Astrocyte of the hippocampus (primary cell): ENCODE measurements at regions not wholly inside any gene's neighbourhood (a gene's known extent, or its start where the extent isn't known, plus 50 kb on each side); places are given as distances from the start of the nearest gene placed in this dataset.
"Not testable (repeated sequence)": the region's sequence is repeated elsewhere in the genome, so short reads cannot be mapped to it uniquely, and the experiment has no call there.

Experiments used
- DNase-seq: peaks from one replicate; pipeline ENCODE4 v3.0.0; 2011; ENCODE audit warnings: low read depth, low spot score

DNA sequence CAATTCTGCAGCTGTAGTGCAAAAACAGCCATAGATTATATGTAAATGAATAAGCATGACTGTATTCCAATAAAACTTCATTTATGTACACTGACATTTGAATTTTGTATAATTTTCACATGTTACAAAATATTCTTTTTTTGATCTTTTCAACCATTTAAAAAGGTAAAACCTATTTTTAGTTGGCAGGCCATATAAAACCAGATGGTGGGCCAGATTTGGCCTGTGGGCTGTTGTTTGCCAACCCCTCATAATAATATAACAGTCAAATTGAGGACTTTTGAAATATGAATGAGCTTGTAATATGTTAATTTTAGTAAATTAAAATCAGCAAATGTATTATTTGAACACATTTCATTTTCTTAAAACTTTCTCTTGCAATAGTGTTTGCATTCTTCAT lies 913.4 kb downstream of the TLE1 start:
- DNase-seq: no peak

DNA sequence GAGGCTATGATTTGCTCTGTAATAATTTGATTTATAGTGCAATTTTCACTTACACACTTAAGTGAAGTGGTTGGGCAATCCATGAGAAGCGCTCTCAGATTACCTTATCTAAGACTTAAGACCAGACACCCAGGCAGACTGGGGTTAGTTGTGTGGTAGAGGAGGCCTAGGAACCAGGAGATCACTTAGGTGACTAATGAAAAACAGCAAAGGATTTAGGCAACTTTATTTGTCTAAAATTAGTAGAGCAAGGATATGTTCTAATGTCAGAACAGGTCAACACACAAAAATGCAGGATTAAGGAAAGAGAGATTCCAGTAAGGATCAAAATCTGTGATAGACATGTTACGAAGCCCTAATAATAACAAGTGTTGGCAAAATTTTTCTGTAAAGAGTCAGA lies 913.8 kb downstream of the TLE1 start:
- DNase-seq: no peak

DNA sequence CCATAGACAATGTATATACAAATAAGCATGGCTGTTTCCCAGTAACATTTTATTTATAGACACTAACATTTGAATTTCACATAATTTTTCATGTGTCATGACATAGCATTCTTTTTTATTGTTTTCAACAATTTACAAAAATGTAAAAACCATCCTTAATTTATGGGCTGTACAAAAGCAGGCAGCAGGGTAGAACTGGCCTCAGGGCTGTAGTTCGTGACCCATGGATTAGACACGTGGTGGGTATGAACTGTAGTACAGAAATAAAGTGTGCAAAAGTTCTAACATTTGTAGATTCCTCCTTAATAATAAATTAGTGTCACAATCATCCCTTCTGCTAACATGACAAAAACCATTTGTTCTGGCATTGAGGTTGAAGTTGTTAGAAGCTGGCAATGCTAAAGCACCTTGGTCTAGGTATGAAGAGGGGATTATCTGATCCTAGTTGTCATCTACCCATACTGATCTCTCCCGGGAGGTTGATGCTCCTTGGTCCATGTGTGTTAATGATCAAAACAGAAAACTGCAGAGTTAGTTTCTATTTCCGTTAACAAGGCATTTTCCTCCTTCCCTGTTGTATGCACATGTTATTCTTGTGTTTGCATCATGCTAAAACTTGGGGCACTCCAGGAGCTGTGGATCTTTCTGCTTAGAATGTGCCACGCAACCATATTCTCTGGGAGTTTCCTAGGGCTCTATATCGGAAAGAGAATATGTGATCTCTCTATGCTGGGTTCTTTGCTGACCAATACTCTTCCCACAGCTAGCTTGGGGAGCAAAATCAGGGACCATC lies 917.6 kb downstream of the TLE1 start:
- no peak for DNase-seq

GRCh38 chr9:80763536-80763935 lies 925.8 kb downstream of the TLE1 start:
- DNase-seq: no peak

DNA sequence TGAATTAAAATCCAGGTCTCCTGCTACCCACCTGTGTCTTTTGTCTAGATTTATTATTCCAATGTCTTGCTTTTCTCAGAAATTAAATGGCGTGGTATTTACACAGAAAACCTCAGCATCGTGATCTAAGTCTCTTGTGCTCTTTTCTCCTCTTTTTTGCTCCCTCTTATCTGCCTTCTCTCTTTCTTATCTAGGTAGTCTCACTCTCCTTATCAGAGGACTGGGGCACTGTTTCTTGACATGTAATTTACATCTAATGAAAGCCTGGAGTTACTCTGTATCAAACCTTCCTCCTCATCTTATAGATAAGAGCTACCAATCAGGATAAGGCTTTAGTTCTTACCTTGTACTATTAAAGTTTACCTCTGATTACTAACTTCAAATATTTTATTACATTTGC lies 933.8 kb downstream of the TLE1 start:
- no peak for DNase-seq

GRCh38 chr9:80747056-80747455 lies 942.3 kb downstream of the TLE1 start:
- not testable (repeated sequence) for DNase-seq

- DNase-seq: no peak
Measured at GRCh38 chr9:80732506-80732905, 956.8 kb downstream of the TLE1 start.

DNA sequence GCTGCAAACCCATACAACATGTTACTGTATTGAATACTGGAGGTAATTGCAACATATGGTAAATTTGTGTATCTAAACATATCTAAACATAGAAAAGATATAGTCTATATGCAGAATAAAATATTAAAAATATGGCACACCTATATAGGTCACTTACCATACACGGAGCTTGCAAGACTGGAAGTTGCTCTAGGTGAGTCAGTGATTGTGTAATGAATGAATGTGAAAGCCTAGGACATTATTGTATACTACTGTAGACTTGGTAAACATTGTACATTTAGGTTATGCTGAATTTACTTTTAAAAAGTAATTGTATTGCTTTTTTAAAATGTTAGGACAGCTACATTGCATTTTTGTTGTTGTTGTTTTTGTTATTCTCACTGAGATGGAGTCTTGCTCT lies 968.8 kb downstream of the TLE1 start:
- DNase-seq: no peak

- DNase-seq: peak; percentile 32
Measured at GRCh38 chr9:80707120-80707519, 982.2 kb downstream of the TLE1 start.

DNA sequence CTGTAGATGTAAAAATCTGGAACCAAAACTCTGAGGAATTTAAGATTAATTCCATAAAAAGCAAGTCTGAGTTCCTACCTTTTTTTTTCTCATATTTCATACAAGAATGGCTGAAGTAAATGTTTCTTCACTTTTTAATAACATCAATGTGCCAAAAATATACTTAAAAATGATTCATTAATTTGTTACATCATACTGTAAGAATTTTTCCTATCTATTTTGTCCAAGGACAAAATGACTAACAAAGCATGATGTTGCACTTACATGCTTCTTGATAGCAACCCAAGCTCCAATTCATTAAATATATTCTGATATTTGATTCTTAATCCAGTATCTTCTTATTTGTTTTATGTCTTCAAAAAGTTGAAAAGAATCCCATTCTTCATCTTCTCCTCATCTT lies 988.3 kb downstream of the TLE1 start:
- no peak for DNase-seq

DNA sequence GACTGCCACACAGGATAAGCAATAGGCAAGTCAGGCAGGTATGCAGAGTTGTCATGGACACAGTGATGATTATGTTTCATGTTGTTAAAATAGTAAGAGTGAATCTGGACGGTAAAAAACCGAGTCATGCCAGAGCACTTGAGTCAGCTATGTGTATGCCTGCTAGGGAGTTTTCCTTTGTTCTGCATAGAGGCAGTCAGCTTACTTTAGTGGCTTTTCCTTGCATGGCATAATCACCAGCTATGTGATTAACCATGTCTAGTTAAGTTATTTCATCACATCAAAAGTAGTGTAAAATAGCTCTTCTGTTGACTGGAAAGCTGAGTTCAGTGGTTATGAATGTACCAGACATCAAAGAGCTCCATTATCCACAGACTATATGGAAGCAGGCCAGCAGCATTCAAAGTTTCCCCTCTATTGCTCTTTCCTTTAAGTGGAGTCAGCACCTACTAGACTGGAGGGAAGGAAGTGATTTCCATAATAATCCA lies 989.8 kb downstream of the TLE1 start:
- DNase-seq: peak; percentile 96

- DNase-seq: no peak
Measured at GRCh38 chr9:80698725-80699410, 990.5 kb downstream of the TLE1 start.

DNA sequence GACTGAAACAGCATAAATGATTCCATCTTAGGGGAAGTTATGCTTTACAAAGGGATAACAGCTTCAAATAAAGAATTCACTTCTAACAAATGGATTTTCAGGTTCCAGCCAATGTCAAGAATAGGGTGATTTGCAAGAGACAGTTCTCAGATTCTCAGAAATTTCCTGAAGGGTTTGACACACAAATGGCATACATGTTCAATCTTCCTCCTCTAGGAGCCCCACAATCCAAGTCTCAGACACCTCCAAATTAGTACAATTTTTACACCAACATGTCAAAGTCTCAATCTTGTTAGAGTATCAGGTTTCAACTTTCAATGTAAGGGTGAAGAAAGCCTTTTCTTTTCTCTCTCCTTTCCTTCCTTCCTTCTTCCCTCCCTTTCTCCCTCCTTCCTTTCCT lies 996.6 kb downstream of the TLE1 start:
- no peak for DNase-seq

- peak; percentile 34 for DNase-seq
Measured at GRCh38 chr9:80691229-80691628, 998.1 kb downstream of the TLE1 start.

DNA sequence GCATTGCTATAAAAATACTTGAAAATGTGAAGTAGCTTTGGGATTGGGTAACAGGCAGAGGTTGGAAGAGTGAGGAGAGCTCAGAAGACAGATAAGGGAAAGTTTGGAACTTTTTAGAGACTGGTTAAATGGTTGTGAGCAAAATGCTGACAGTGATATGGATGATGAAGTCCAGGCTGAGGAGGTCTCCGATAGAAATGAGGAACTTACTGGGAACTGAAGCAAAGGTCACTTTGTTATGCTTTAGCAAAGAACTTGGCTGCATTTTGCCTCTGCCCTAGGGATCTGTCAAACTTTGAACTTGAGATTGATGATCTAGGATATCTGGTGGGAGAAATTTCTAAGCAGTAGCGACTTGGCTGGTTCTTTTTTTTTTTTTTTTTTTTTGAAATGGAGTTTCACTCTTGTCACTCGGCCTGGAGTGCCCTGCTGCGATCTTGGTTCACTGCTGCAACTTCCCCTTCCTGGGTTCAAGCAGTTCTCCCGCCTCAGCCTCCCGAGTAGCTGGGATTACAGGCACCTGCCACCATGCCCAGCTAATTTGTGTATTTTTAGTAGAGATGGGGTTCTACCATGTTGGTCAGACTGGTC lies 998.9 kb downstream of the TLE1 start:
- no peak for DNase-seq

GRCh38 chr9:80679916-80680315 lies 1009.4 kb downstream of the TLE1 start:
- no peak for DNase-seq

GRCh38 chr9:80678906-80679305 lies 1010.4 kb downstream of the TLE1 start:
- no peak for DNase-seq

- no peak for DNase-seq
Measured at GRCh38 chr9:80673496-80673895, 1015.9 kb downstream of the TLE1 start.

GRCh38 chr9:80665479-80665878 lies 1023.9 kb downstream of the TLE1 start:
- no peak for DNase-seq

DNA sequence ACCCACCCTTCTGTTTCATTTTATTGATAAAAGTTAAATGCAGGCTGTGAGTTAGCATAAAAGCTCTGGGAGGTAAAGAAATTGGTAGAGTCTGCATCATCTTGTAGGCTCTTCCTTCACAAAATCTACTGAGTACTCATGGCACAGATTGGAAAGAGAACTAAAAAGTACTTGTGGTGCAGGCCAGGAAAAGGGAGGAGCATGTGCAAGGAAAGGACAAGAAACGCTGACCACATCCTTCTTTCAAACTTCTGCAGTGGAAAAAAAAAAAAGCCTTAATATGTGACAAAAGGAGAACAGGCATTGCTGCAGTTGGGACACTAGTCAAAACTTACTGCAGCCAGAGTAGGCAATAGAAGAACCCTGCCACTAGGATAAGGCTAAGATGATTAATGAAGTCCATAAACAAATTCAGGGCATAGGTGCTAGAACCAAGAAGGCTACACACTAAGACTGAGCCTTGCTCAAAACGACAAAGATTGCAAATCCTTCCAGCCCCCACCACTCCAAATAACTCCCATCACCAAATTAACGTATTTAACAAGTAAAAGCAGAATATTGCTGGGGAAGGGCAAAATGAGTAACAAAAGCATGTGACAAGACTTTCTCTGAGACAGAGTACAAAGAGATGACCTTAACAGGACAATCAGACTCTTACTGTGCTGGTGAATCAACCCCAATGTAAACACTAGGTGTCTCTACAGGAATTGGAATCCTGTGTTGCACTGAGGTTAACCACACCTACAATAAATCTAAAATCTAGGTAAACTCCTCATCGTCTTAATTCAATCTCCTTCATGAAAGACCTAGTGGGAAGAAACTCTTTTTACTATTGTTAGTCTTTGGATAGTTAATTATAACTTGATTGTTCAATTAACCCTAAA lies 1024.8 kb downstream of the TLE1 start:
- DNase-seq: no peak

DNA sequence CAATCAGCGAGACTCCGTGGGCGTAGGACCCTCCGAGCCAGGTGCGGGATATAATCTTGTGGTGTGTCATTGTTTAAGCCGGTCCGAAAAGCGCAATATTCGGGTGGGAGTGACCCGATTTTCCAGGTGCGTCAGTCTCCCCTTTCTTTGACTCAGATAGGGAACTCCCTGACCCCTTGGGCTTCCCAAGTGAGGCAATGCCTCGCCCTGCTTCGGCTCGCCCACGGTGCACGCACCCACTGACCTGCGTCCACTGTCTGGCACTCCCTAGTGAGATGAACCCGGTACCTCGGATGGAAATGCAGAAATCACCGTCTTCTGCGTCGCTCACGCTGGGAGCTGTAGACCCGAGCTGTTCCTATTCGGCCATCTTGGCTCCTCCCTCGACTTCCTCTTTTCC lies 1029.6 kb downstream of the TLE1 start:
- DNase-seq: not testable (repeated sequence)

- peak; percentile 73 for DNase-seq
Measured at GRCh38 chr9:80651044-80651443, 1038.3 kb downstream of the TLE1 start.
